Neuronal stem cell (in vitro differentiated cells): ENCODE measurements at regions not wholly inside any gene's neighbourhood (a gene's known extent, or its start where the extent isn't known, plus 50 kb on each side); places are given as distances from the start of the nearest gene placed in this dataset.
"Not testable (repeated sequence)": the region's sequence is repeated elsewhere in the genome, so short reads cannot be mapped to it uniquely, and the experiment has no call there.

Source experiments
- DNase-seq: peaks from one replicate; pipeline ENCODE4 v3.0.0-alpha.2; 2013; ENCODE audit warnings: low spot score
- H2AFZ ChIP-seq: one replicate; pipeline ENCODE4 v1.6.1; 2013; ENCODE audit warnings: mild to moderate bottlenecking, low read length, inconsistent platforms
- H2AK5ac ChIP-seq: 2 replicates; pipeline ENCODE4 v1.6.1; 2013; ENCODE audit warnings: low read depth, mild to moderate bottlenecking, inconsistent platforms, low read length, moderate library complexity, mixed read lengths
- H2BK120ac ChIP-seq: 2 replicates; pipeline ENCODE4 v1.6.1; 2013; ENCODE audit warnings: low read depth, mild to moderate bottlenecking, inconsistent platforms, low read length, moderate library complexity, mixed read lengths
- H2BK12ac ChIP-seq: one replicate; pipeline ENCODE4 v1.6.1; 2013; ENCODE audit warnings: low read length, inconsistent platforms
- H2BK15ac ChIP-seq: 2 replicates; pipeline ENCODE4 v1.6.1; 2013; ENCODE audit warnings: mild to moderate bottlenecking, low read length, inconsistent platforms, mixed read lengths
- H2BK5ac ChIP-seq: one replicate; pipeline ENCODE4 v1.6.1; 2013; ENCODE audit warnings: inconsistent platforms, mild to moderate bottlenecking, low read length, moderate library complexity
- H3K14ac ChIP-seq: one replicate; pipeline ENCODE4 v1.6.1; 2013; ENCODE audit warnings: low read length, inconsistent platforms
- H3K18ac ChIP-seq: 2 replicates; pipeline ENCODE4 v1.6.1; 2013; ENCODE audit warnings: low read length, inconsistent platforms
- H3K23ac ChIP-seq: 2 replicates; pipeline ENCODE4 v1.6.1; 2013; ENCODE audit warnings: low read depth, mild to moderate bottlenecking, mixed read lengths, low read length, inconsistent platforms; ENCODE audit not compliant: poor library complexity
- H3K27ac ChIP-seq: replicated peaks from 3 replicates; pipeline ENCODE4 v1.5.1; 2013; ENCODE audit warnings: low read length, inconsistent platforms
- H3K27me3 ChIP-seq, 3 experiments: 2 replicates each; pipeline ENCODE4 v1.6.1; 2013; ENCODE audit warnings: low read length in 3 of 3, mild to moderate bottlenecking in 2 of 3, inconsistent platforms in 1 of 3, low read depth in 1 of 3, mixed read lengths in 1 of 3, moderate library complexity in 1 of 3; ENCODE audit not compliant: control insufficient read depth in 3 of 3, insufficient read depth in 3 of 3
- H3K36me3 ChIP-seq, 2 donors: replicated peaks in 1 of 2; 2 replicates each; pipeline ENCODE4 v1.6.1; 2013; ENCODE audit warnings: low read length in 2 of 2; ENCODE audit not compliant: control insufficient read depth in 2 of 2, insufficient read depth in 2 of 2
- H3K4ac ChIP-seq: 2 replicates; pipeline ENCODE4 v1.6.1; 2013; ENCODE audit warnings: inconsistent platforms, mild to moderate bottlenecking, low read length, moderate library complexity
- H3K4me1 ChIP-seq, 2 donors: 1 replicate in 1 of 2; 2 replicates in 1 of 2; pipeline ENCODE4 v1.6.1; 2013; ENCODE audit warnings: low read length in 2 of 2, low read depth in 1 of 2; ENCODE audit not compliant: control insufficient read depth in 2 of 2, insufficient read depth in 1 of 2
- H3K4me2 ChIP-seq: one replicate; pipeline ENCODE4 v1.6.1; 2013; ENCODE audit warnings: mild to moderate bottlenecking, low read length, inconsistent platforms; ENCODE audit not compliant: insufficient read depth, poor library complexity, severe bottlenecking
- H3K4me3 ChIP-seq, 2 donors: 2 replicates each; pipeline ENCODE4 v1.5.1; 2013; ENCODE audit warnings: low read length in 2 of 2, mild to moderate bottlenecking in 2 of 2, inconsistent platforms in 1 of 2, moderate library complexity in 1 of 2
- H3K79me1 ChIP-seq: one replicate; pipeline ENCODE4 v1.6.1; 2013; ENCODE audit warnings: low read depth, mild to moderate bottlenecking, inconsistent platforms, low read length, moderate library complexity
- H3K9ac ChIP-seq: one replicate; pipeline ENCODE4 v1.6.1; 2013; ENCODE audit warnings: mild to moderate bottlenecking, low read depth, low read length, inconsistent platforms; ENCODE audit not compliant: poor library complexity
- H3K9me3 ChIP-seq, 2 donors: replicated peaks in 1 of 2; 2 replicates each; pipeline versions ENCODE3 to v1.6.1; 2013; ENCODE audit warnings: low read length in 2 of 2, mild to moderate bottlenecking in 2 of 2, inconsistent platforms in 1 of 2, low read depth in 1 of 2, mixed read lengths in 1 of 2, moderate library complexity in 1 of 2; ENCODE audit not compliant: control insufficient read depth in 2 of 2, insufficient read depth in 1 of 2
- H4K8ac ChIP-seq: one replicate; pipeline ENCODE4 v1.6.1; 2013; ENCODE audit warnings: low read depth, mild to moderate bottlenecking, inconsistent platforms, low read length, moderate library complexity
- H4K91ac ChIP-seq: one replicate; pipeline ENCODE4 v1.6.1; 2013; ENCODE audit warnings: low read length, low read depth, mild to moderate bottlenecking, inconsistent platforms; ENCODE audit not compliant: poor library complexity
- WGBS, 2 donors: extraction: QIAGEN DNeasy Blood & Tissue Kit; methylation state at CpG; one replicate each; pipeline ENCODE4 v1.1.7; 2013; ENCODE audit warnings: missing lambda C conversion rate in 2 of 2, mixed read lengths in 1 of 2; ENCODE audit not compliant: insufficient read length in 2 of 2, insufficient replicate concordance in 1 of 2; ENCODE audit errors: extremely low coverage in 2 of 2; 5-methylcytosine and 5-hydroxymethylcytosine counted together

DNA sequence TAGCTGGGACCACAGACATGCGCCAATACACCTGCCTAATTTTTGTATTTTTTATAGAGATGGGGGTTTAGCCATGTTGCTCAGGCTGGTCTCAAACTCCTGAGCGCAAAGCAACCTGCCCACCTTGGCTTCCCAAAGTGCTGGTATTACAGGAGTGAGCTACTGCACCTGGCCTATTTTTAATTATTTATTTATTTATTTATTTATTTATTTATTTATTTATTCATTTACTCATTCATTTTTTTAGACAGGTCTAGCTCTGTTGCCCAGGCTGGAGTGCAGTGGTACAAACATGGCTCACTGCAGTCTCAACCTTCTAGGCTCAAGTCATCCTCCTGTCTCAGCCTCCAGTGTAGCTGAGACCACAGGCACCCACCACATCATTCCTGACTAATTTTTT, 434.3 kb downstream of the DOK5 start:
- Histone ChIP-seq H3K27me3 (no peaks in the 10 kb centered on the region), H3K23ac (no peak overlapping the region), H3K79me1 (no peaks in the 10 kb centered on the region), H3K4me1 (no peaks in the 10 kb centered on the region), H2AK5ac (no peak overlapping the region), H3K18ac (no peak overlapping the region), H3K9me3 (no peaks in the 10 kb centered on the region), H2AFZ (no peak overlapping the region), H3K9ac (no peak overlapping the region), H2BK15ac (no peak overlapping the region), H3K27ac (no peak overlapping the region), H2BK12ac (no peak overlapping the region), H2BK5ac (no peak overlapping the region), H3K14ac (no peak overlapping the region), H4K91ac (no peak overlapping the region), H3K4me2 (no peak overlapping the region), H4K8ac (no peak overlapping the region), H3K4me3 (no peak overlapping the region), H3K4ac (no peak overlapping the region), H3K36me3 (no peaks in the 10 kb centered on the region), H2BK120ac (no peak overlapping the region)
- WGBS, 2 donors = no CpG with 5 or more reads among the region's 2 CpGs
- DNase-seq = no peak

DNA sequence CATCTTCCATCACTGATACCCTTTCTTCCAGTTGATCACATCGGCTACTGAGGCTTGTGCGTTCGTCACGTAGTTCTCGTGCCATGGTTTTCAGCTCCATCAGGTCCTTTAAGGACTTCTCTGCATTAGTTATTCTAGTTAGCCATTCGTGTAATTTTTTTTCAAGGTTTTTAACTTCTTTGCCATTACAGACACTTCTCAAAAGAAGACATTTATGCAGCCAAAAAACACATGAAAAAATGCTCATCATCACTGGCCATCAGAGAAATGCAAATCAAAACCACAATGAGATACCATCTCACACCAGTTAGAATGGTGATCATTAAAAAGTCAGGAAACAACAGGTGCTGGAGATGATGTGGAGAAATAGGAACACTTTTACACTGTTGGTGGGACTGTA, 430.7 kb downstream of the DOK5 start:
- not testable (repeated sequence) for H3K27me3 ChIP-seq

GRCh38 chr20:54897787-54898186, 422.4 kb downstream of the DOK5 start:
- H3K79me1 ChIP-seq = no peaks in the 10 kb centered on the region
- no peak overlapping the region for H3K9ac ChIP-seq
- H2BK15ac ChIP-seq = no peak overlapping the region
- H3K18ac ChIP-seq = no peak overlapping the region
- H3K27ac ChIP-seq = no peak overlapping the region
- no peak overlapping the region for H3K14ac ChIP-seq
- H4K91ac ChIP-seq = no peak overlapping the region
- no peak overlapping the region for H2AK5ac ChIP-seq
- no peak overlapping the region for H2BK120ac ChIP-seq
- no peaks in the 10 kb centered on the region for H3K4me1 ChIP-seq
- H2BK5ac ChIP-seq = no peak overlapping the region
- no peak overlapping the region for H2BK12ac ChIP-seq
- WGBS, 2 donors = no CpG with 5 or more reads among the region's 6 CpGs
- no peak overlapping the region for H2AFZ ChIP-seq
- no peak overlapping the region for H3K4me3 ChIP-seq
- no peaks in the 10 kb centered on the region for H3K27me3 ChIP-seq
- no peak overlapping the region for H3K23ac ChIP-seq
- H3K4me2 ChIP-seq = no peak overlapping the region
- DNase-seq = no peak
- H3K4ac ChIP-seq = no peak overlapping the region
- H4K8ac ChIP-seq = no peak overlapping the region
- no peaks in the 10 kb centered on the region for H3K9me3 ChIP-seq
- H3K36me3 ChIP-seq = no peaks in the 10 kb centered on the region

More for the DNA sequence above, 430.7 kb downstream of the DOK5 start:
- not testable (repeated sequence) for H4K91ac ChIP-seq, H4K8ac ChIP-seq, DNase-seq, H3K79me1 ChIP-seq, H3K27ac ChIP-seq, H2AK5ac ChIP-seq, H3K4me2 ChIP-seq, H2AFZ ChIP-seq, H3K23ac ChIP-seq, H3K9me3 ChIP-seq, H3K36me3 ChIP-seq, H2BK5ac ChIP-seq, H3K4me1 ChIP-seq, H3K18ac ChIP-seq, H3K14ac ChIP-seq, H2BK12ac ChIP-seq, H3K9ac ChIP-seq, H2BK120ac ChIP-seq, H3K4me3 ChIP-seq, H2BK15ac ChIP-seq, H3K4ac ChIP-seq
- no CpG with 5 or more reads among the region's 6 CpGs for WGBS, 2 donors

GRCh38 chr20:54891907-54892306, 416.5 kb downstream of the DOK5 start:
- no peak for DNase-seq
- Histone ChIP-seq H3K4me1 (no peaks in the 10 kb centered on the region), H3K14ac (no peak overlapping the region), H3K9me3 (no peaks in the 10 kb centered on the region), H2BK15ac (no peak overlapping the region), H3K18ac (no peak overlapping the region), H3K4ac (no peak overlapping the region), H3K4me2 (no peak overlapping the region), H3K79me1 (no peaks in the 10 kb centered on the region), H2BK5ac (no peak overlapping the region), H3K27ac (no peak overlapping the region), H3K23ac (no peak overlapping the region), H3K27me3 (no peaks in the 10 kb centered on the region), H3K4me3 (no peak overlapping the region), H4K91ac (no peak overlapping the region), H3K36me3 (no peaks in the 10 kb centered on the region), H2AFZ (no peak overlapping the region), H2BK12ac (no peak overlapping the region), H2AK5ac (no peak overlapping the region), H3K9ac (no peak overlapping the region), H4K8ac (no peak overlapping the region), H2BK120ac (no peak overlapping the region)
- WGBS, 2 donors = no CpG with 5 or more reads among the region's 3 CpGs
